ENCODE measurements at regions not wholly inside any gene's neighbourhood (a gene's known extent, or its start where the extent isn't known, plus 50 kb on each side); places are given as distances from the start of the nearest gene placed in this dataset.
A peak's percentile ranks its signal among the peaks of the same experiment; 100 is the strongest.

DNA sequence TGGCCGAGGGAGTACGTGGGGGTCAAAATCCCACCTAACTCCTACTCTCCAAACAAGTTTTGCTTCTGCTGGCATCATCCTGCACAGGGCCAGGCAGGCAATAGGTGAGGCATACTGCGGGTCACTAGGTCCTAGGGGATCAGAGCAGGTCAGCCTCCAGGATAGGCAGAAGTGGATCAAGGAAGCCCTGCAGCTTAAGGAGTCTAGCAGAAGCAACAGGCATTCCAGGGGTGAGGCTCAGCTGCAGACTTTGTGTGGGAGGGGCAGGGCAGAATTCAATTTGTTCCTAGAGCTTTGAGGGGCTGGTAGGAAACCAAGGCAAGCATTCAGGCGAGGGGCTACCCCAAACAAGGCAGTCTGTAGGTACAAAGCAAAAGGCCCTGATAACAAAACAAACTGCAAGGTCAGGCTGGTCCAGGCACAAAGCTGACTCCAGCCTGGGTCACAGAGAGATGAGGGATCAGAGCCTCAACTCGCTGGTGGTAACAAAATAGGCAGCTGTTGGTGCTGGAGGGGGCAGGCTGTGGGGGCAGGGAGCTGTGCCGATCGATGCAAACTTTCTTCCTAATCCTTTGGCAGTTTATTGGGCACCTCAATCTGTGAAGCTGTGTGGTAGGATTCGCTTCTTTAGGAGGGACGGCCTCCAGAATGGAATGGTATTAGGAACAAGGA, 80.2 kb upstream of the CALM2 start:
- H4K91ac ChIP-seq (ENCODE audit: insufficient read depth, low read depth, low read length) = no peak overlapping the region
- no peaks in the 10 kb centered on the region for H3K9me3 ChIP-seq (ENCODE audit: control insufficient read depth, insufficient read depth, low read length)
- no peak overlapping the region for H4K5ac ChIP-seq (ENCODE audit: low read depth, low read length)
- H3K27ac ChIP-seq (ENCODE audit: insufficient read depth, low read length) = no peak overlapping the region
- no peaks in the 10 kb centered on the region for H3K27me3 ChIP-seq (ENCODE audit: control insufficient read depth, insufficient read depth, low read length)
- H4K20me1 ChIP-seq (ENCODE audit: insufficient read depth, low read length) = no peaks in the 10 kb centered on the region
- peak overlapping the region; percentile 78 for H2AFZ ChIP-seq (replicated peaks; ENCODE audit: low read length, poor library complexity)
- no peak overlapping the region for H3K4me3 ChIP-seq (ENCODE audit: insufficient read depth, low read depth, low read length)
- H2BK20ac ChIP-seq (ENCODE audit: low read depth, low read length) = no peak overlapping the region
- no peak for TF ChIP-seq CHD1 (IDR thresholded peaks at IDR 0.05; ENCODE audit: low read depth, low read length)
- TF ChIP-seq MAZ (IDR thresholded peaks at IDR 0.05; ENCODE audit: borderline replicate concordance, low read depth, low read length) = no peak
- no peak for TF ChIP-seq MAFK (IDR thresholded peaks at IDR 0.05; ENCODE audit: low read depth, low read length)
- no peak for TF ChIP-seq RCOR1 (IDR thresholded peaks at IDR 0.05; ENCODE audit: insufficient replicate concordance, low read length)
- TF ChIP-seq RFX5 (IDR thresholded peaks at IDR 0.05; ENCODE audit: low read depth, low read length) = no peak
- TF ChIP-seq, protein P1, sequence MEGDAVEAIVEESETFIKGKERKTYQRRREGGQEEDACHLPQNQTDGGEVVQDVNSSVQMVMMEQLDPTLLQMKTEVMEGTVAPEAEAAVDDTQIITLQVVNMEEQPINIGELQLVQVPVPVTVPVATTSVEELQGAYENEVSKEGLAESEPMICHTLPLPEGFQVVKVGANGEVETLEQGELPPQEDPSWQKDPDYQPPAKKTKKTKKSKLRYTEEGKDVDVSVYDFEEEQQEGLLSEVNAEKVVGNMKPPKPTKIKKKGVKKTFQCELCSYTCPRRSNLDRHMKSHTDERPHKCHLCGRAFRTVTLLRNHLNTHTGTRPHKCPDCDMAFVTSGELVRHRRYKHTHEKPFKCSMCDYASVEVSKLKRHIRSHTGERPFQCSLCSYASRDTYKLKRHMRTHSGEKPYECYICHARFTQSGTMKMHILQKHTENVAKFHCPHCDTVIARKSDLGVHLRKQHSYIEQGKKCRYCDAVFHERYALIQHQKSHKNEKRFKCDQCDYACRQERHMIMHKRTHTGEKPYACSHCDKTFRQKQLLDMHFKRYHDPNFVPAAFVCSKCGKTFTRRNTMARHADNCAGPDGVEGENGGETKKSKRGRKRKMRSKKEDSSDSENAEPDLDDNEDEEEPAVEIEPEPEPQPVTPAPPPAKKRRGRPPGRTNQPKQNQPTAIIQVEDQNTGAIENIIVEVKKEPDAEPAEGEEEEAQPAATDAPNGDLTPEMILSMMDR (conservative IDR thresholded peaks at IDR 0.05; ENCODE audit: low read depth, low read length) = no peak
- TF ChIP-seq FOS (IDR thresholded peaks at IDR 0.05; ENCODE audit: low read depth, low read length) = no peak
- TF ChIP-seq MXI1 (IDR thresholded peaks at IDR 0.05; ENCODE audit: borderline replicate concordance, low read depth, low read length) = no peak
- TF ChIP-seq NFE2L2 (IDR thresholded peaks at IDR 0.05; ENCODE audit: low read depth, low read length) = no peak
- no peak for TF ChIP-seq RAD21 (IDR thresholded peaks at IDR 0.05; ENCODE audit: low read length)
- H2BK15ac ChIP-seq (ENCODE audit: low read depth, low read length) = no peak overlapping the region
- H3K18ac ChIP-seq (ENCODE audit: low read depth, low read length) = no peak overlapping the region
- no peak overlapping the region for H3K23ac ChIP-seq (ENCODE audit: low read depth, low read length)
- no peak overlapping the region for H3K14ac ChIP-seq (replicated peaks; ENCODE audit: low read depth, low read length)
- no peak overlapping the region for H2BK5ac ChIP-seq (ENCODE audit: low read depth, low read length, poor library complexity, severe bottlenecking)
- no peak overlapping the region for H2BK120ac ChIP-seq (ENCODE audit: low read depth, low read length)
- peak overlapping the region in 1 of 2 experiments; percentile 55; a peak in 1 of 4 replicates for H4K8ac ChIP-seq (ENCODE audit: low read depth in 2 of 2, low read length in 2 of 2)
- intact Hi-C loops (cut with micrococcal nuclease) (no loop called here), dilution Hi-C loops (cut with HindIII; ENCODE audit: low sequenced_read_pairs, unreplicated experiment) (no loop called here), in situ Hi-C loops (cut with MboI; ENCODE audit: low sequenced_read_pairs) (no loop called here)
- H3K56ac ChIP-seq (ENCODE audit: extremely low read depth, insufficient read depth, low read length) = no peak overlapping the region
- no TSS peak for BruUV-seq (replicated peaks)
- no peaks in the 10 kb centered on the region for H3K79me1 ChIP-seq (ENCODE audit: low read depth in 1 of 2, low read length in 2 of 2)
- no peak overlapping the region for H3K4ac ChIP-seq (ENCODE audit: low read depth, low read length)
- ATAC-seq (ENCODE audit: low read depth) (peak; percentile 53), DNase-seq (no peak)
- CTCF ChIA-PET = no interaction called here
- peak overlapping the region; percentile 66; the same call in 1 of the 2 replicates for H2AK5ac ChIP-seq (ENCODE audit: low read depth, low read length)
- 100% methylated on average over 2 of the region's 9 CpGs; no CpG with 5 or more reads in 1 of the 2 experiments for WGBS, 2 experiments (ENCODE audit: extremely low coverage in 2 of 2, insufficient read length in 1 of 2)
- H3K4me2 ChIP-seq (ENCODE audit: low read depth, low read length) = no peak overlapping the region
- no peak overlapping the region for H3K9ac ChIP-seq (ENCODE audit: low read depth, low read length)
- H3K9me1 ChIP-seq (ENCODE audit: insufficient read depth, low read length) = no peaks in the 10 kb centered on the region
- H3K36me3 ChIP-seq (ENCODE audit: control insufficient read depth, insufficient read depth, low read length) = no peaks in the 10 kb centered on the region
- H3K4me1 ChIP-seq (ENCODE audit: control insufficient read depth, insufficient read depth, low read length) = peaks cover 2% of the 10 kb centered on the region
- H2AK9ac ChIP-seq (replicated peaks; ENCODE audit: low read depth, low read length, poor library complexity) = peak overlapping the region; percentile 44
- POLR2A ChIA-PET (ENCODE audit: unreplicated experiment) = no interaction called here

Data from IMR-90 (cell line).